GM18517 (cell line): ENCODE measurements at regions not wholly inside any gene's neighbourhood (a gene's known extent, or its start where the extent isn't known, plus 50 kb on each side); places are given as distances from the start of the nearest gene placed in this dataset.

Experiments used
- ATAC-seq: cut with Tn5 transposase; IDR thresholded peaks from one replicate; pipeline ENCODE4 v1.9.1; 2021; ENCODE audit warnings: mild to moderate bottlenecking, moderate library complexity; ENCODE audit not compliant: unreplicated experiment

GRCh38 chr3:77967621-77968020, 927.7 kb downstream of the ROBO2 start:
- no peak for ATAC-seq

- no peak for ATAC-seq
Measured at GRCh38 chr3:77976079-77976478, 936.2 kb downstream of the ROBO2 start.

GRCh38 chr3:78003090-78003489, 963.2 kb downstream of the ROBO2 start:
- no peak for ATAC-seq

GRCh38 chr3:78004571-78004970, 964.7 kb downstream of the ROBO2 start:
- no peak for ATAC-seq

GRCh38 chr3:78013653-78014052, 973.8 kb downstream of the ROBO2 start:
- no peak for ATAC-seq

GRCh38 chr3:78015856-78016255, 976.0 kb downstream of the ROBO2 start:
- ATAC-seq = no peak

GRCh38 chr3:78021710-78022109, 981.8 kb downstream of the ROBO2 start:
- no peak for ATAC-seq

GRCh38 chr3:78022232-78022631, 982.3 kb downstream of the ROBO2 start:
- ATAC-seq = no peak

GRCh38 chr3:78023257-78023656, 983.4 kb downstream of the ROBO2 start:
- ATAC-seq = no peak

GRCh38 chr3:78025916-78026315, 986.0 kb downstream of the ROBO2 start:
- ATAC-seq = no peak

GRCh38 chr3:78026318-78026828, 986.5 kb downstream of the ROBO2 start:
- ATAC-seq = no peak

GRCh38 chr3:78029775-78030174, 989.9 kb downstream of the ROBO2 start:
- ATAC-seq = no peak

- ATAC-seq = no peak
Measured at GRCh38 chr3:78035131-78035641, 995.3 kb downstream of the ROBO2 start.

- ATAC-seq = no peak
Measured at GRCh38 chr3:78041486-78041885, 1001.6 kb downstream of the ROBO2 start.

GRCh38 chr3:78046566-78046965, 1006.7 kb downstream of the ROBO2 start:
- no peak for ATAC-seq

GRCh38 chr3:78048698-78049097, 1008.8 kb downstream of the ROBO2 start:
- ATAC-seq = peak; percentile 59

GRCh38 chr3:78049521-78049920, 1009.6 kb downstream of the ROBO2 start:
- ATAC-seq = no peak

GRCh38 chr3:78050276-78051065, 1010.6 kb downstream of the ROBO2 start:
- no peak for ATAC-seq

GRCh38 chr3:78052746-78053145, 1012.8 kb downstream of the ROBO2 start:
- no peak for ATAC-seq

GRCh38 chr3:78066287-78066686, 1026.4 kb downstream of the ROBO2 start:
- ATAC-seq = no peak

- ATAC-seq = no peak
Measured at GRCh38 chr3:78070188-78070587, 1030.3 kb downstream of the ROBO2 start.

GRCh38 chr3:78076379-78076778, 1036.5 kb downstream of the ROBO2 start:
- ATAC-seq = no peak

- ATAC-seq = no peak
Measured at GRCh38 chr3:78077178-78077577, 1037.3 kb downstream of the ROBO2 start.
